GM18909 (cell line): ENCODE measurements at regions not wholly inside any gene's neighbourhood (a gene's known extent, or its start where the extent isn't known, plus 50 kb on each side); places are given as distances from the start of the nearest gene placed in this dataset.
A peak's percentile ranks its signal among the peaks of the same experiment; 100 is the strongest.
"Not testable (repeated sequence)": the region's sequence is repeated elsewhere in the genome, so short reads cannot be mapped to it uniquely, and the experiment has no call there.

ENCODE experiments used
- ATAC-seq: cut with Tn5 transposase; IDR thresholded peaks from one replicate; pipeline ENCODE4 v1.9.1; 2021; ENCODE audit warnings: mild to moderate bottlenecking; ENCODE audit not compliant: unreplicated experiment, poor library complexity

DNA sequence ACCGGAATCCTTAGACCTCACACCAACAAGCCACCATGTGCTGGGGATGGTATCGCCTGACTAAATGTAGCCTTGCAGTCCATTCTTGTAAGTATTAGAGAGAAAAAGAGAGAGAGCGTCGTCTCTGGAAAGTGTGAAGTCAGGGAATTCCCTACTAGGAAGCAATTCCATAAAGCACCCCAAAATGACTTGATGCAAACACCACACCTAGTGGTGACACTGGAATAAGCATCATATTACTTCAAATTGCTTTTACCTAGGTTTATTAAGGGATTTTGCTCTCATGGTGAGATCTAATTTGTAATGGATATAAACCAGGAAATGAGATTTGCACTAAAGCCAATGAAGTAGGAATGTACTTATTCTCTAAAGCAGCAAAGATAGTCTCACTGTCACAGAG, 111.4 kb upstream of the METTL9 start:
- ATAC-seq = not testable (repeated sequence)

- not testable (repeated sequence) for ATAC-seq
Measured at GRCh38 chr16:21499046-21499445, 100.3 kb upstream of the METTL9 start.

GRCh38 chr16:21501223-21501868, 98.0 kb upstream of the METTL9 start:
- ATAC-seq = peak; percentile 50

- peak; percentile 77 for ATAC-seq
Measured at GRCh38 chr16:21501869-21502667, 97.3 kb upstream of the METTL9 start.

DNA sequence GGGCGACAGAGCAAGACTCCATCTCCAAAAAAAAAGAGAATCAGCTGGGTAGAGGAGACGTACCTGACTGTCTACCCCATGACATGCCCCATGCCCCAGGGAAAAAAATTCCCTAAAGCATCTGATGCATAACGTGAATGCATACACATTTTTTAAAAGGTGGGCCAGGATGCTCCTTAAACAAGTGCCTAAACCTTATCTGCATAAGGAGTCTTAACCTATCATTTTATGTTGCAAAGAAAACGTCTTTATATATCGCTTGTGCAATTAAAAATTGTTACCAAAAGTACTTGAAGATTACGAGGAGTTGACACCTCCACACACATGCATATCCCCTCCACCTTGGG, 95.8 kb upstream of the METTL9 start:
- ATAC-seq = not testable (repeated sequence)

DNA sequence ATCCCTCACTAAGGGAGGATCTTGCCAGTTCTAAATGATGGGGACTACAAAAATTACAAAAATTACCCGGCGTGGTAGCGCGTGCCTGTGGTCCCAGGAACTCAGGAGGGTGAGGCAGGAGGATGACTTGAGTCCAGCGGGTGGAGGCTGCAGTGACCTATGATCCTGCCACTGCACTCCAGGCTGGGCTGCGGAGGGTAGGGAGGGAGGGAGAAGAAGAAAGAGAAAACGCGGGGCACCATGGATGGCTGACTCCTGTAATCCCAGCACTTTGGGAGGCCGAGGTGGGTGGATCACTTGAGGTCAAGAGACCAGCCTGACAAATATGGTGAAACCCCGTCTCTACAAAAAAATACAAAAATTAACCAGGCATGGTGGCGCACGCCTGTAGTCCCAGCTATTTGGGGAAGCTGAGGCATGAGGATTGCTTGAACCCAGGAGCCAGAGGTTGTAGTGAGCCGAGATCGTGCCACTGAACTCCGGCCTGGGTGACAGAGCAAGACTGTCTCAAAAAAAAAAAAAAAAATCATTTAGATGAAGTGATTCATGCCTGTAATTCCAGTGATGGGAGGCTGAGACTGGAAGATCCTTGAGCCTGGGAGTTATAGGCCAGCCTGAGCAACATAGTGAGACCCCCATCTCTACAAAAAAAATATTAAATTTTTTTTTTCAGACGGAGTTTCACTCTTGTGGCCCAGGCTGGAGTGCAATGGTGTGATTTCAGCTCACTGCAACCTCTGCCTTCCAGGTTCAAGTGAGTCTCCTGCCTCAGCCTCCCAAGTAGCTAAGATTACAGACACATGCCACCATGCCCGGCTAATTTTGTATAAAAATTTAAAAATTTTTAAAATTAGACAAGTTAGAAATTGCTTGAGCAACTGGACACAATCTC, 95.2 kb upstream of the METTL9 start:
- ATAC-seq = not testable (repeated sequence)

DNA sequence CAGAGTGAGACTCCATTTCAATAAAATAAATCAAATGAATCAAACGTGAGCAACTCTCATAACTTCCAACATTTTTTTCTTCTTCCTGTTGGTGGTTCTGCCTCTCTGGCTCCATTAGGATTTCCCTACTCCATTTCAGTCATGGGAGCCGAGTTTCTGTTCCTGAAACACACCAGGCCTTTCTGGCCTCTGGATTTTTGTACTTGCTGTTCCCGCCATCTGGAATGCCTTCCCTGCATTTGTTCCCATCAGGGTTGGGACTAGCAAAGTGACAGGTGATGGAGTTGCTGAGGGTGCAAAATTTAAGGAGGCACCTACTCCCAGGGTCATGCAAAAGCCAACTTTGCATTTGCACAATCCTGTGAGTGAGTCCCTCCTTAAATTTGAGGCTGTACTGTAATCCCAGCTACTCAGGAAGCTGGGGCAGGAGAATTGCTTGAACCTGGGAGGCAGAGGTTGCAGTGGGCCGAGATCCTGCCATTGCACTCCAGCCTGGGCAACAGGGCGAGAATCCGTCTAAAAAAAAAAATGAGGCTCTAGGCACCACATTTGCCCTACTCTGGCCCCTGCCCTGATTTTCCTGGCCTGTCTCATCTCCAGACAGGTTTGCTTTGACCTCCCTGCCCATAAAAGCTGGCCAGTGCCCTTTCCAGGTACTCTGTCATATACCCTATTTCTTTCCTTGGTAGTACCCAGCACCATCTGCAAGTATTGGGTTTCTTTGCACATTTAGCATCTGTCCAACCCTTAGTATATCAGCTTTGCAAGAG, 93.4 kb upstream of the METTL9 start:
- ATAC-seq = not testable (repeated sequence)

- peak; percentile 66 for ATAC-seq
Measured at GRCh38 chr16:21506857-21507456, 92.4 kb upstream of the METTL9 start.

GRCh38 chr16:21507631-21508305, 91.6 kb upstream of the METTL9 start:
- ATAC-seq = not testable (repeated sequence)

- ATAC-seq = not testable (repeated sequence)
Measured at GRCh38 chr16:21508661-21509436, 90.5 kb upstream of the METTL9 start.

DNA sequence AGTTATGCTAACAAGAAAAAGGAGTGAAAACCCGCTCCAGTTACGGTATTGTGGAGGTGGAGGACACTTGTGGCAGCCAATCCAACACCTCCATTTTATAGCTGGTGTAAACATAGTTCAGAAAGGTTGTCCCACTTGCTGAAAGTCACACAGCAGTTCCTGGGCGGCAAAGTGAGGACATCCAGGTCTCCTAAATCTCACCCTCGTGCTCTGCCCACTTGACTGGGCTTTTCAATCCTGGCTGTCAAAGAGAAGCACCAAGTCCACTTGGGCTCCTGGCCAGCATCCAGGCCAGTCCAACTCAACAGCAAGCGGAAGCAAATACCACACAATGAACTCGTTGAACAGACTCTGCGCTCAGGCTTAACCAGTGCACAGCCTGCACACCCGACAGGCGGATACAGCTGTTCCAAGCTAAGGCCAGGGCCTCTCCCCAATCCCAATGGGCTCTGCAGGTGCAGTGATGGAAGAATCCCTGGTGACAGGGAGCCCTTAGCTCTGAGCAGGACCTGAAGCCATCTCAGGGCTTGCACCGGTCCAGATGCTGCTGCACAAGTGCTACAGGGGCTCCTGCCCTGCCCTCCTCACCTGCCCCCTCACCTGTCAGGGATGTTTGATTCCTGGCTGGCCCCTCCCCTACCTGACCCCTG, 89.8 kb upstream of the METTL9 start:
- not testable (repeated sequence) for ATAC-seq

DNA sequence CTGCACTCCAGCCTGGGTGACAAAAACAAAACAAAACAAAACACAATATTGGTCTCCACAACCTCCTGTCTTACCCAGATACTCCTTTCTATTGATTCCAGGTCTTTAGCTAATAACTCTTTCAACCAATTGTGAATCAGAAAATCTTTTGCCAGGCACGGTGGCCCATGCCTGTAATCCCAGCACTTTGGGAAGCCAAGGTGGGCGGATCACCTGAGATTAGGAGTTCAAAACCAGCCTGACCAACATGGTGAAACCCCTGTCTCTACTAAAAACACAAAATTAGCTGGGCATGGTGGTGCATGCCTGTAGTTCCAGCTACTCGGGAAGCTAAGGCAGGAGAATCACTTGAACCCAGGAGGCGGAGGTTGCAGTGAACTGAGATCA, 88.5 kb upstream of the METTL9 start:
- ATAC-seq = not testable (repeated sequence)

- ATAC-seq = not testable (repeated sequence)
Measured at GRCh38 chr16:21511315-21512210, 87.8 kb upstream of the METTL9 start.

GRCh38 chr16:21512280-21513192, 86.8 kb upstream of the METTL9 start:
- ATAC-seq = not testable (repeated sequence)

GRCh38 chr16:21513337-21513741, 86.0 kb upstream of the METTL9 start:
- not testable (repeated sequence) for ATAC-seq
